Activated CD4-positive, alpha-beta T cell treated with anti-CD3 and anti-CD28 coated beads for 36 hours (primary cell): ENCODE measurements at regions not wholly inside any gene's neighbourhood (a gene's known extent, or its start where the extent isn't known, plus 50 kb on each side); places are given as distances from the start of the nearest gene placed in this dataset.

Experiments
- ATAC-seq: fragments of 200-7000 bp; cut with Tn5 transposase; one replicate; pipeline ENCODE4 v1.10.0; 2021; ENCODE audit warnings: mild to moderate bottlenecking, moderate library complexity
- CTCF ChIA-PET: fragments of 350-600 bp; sonication (Branson Sonifier 250); formaldehyde crosslinking; loops from one replicate; lab custom pipeline; 2021; ENCODE audit warnings: antibody characterized with exemption; lab: Charles Lee
- POLR2A ChIA-PET: fragments of 350-600 bp; sonication (Branson Sonifier 250); formaldehyde crosslinking; loops from one replicate; lab custom pipeline; 2021; ENCODE audit warnings: antibody characterized with exemption, inconsistent platforms; lab: Charles Lee
- DNase-seq: peaks from one replicate; pipeline ENCODE4 v3.0.0-alpha.2; 2020
- H3K27ac Mint-ChIP-seq: one replicate; pipeline ENCODE4 v1.8.0; 2021; ENCODE audit warnings: mixed read lengths
- H3K27me3 Mint-ChIP-seq: one replicate; pipeline ENCODE4 v1.8.0; 2021; ENCODE audit warnings: mixed read lengths
- H3K36me3 Mint-ChIP-seq: one replicate; pipeline ENCODE4 v1.8.0; 2021; ENCODE audit warnings: low read depth, mixed read lengths
- H3K4me1 Mint-ChIP-seq: one replicate; pipeline ENCODE4 v1.8.0; 2021; ENCODE audit warnings: mixed read lengths
- H3K4me3 Mint-ChIP-seq: one replicate; pipeline ENCODE4 v1.8.0; 2021; ENCODE audit warnings: mild to moderate bottlenecking, moderate library complexity, mixed read lengths
- H3K9me3 Mint-ChIP-seq: one replicate; pipeline ENCODE4 v1.8.0; 2021; ENCODE audit warnings: low read depth, mixed read lengths
- intact Hi-C, 2 experiments: fragments of 100-400 bp; cut with DNase I in 1 of 2; cut with micrococcal nuclease in 1 of 2; formaldehyde crosslinking; loops; one replicate each; pipeline versions ENCODE4 v1.14.2 to v1.15.1; 2022 to 2024; cut with DNase I, micrococcal nuclease

DNA sequence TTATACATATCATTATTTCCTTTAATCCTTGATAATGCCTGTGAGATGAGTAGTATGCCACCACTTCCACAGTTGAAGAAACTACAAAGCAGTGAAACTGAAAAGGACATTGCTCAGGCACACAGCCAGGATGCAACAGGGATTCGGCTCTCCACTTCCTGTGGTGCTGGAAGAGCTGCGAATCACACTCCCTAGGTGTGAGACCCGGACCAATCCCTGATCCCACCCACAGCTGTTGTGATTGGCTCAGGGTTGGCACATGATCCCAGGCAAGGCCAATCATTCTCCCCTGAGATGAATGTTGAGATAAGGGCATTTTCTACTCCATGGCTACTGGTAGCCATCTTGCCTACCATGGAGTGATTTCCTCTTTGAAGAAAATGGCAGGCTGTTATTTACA is 218.2 kb downstream of the TMEM114 start:
- Mint-ChIP-seq H3K4me1 (no peaks in the 10 kb centered on the region), H3K27me3 (no peaks in the 10 kb centered on the region), H3K36me3 (no peaks in the 10 kb centered on the region), H3K9me3 (peaks cover 6% of the 10 kb centered on the region), H3K4me3 (no peak overlapping the region), H3K27ac (no peak overlapping the region)
- CTCF ChIA-PET = no interaction called here
- POLR2A ChIA-PET = interaction anchor here (0.6 kb wide), 1 partner anchor 1454 kb away, joined by 3 read pairs; no protein-coding TSS in a partner anchor
- intact Hi-C loops = no loop called here
- ATAC-seq = no peak
- no peak for DNase-seq

DNA sequence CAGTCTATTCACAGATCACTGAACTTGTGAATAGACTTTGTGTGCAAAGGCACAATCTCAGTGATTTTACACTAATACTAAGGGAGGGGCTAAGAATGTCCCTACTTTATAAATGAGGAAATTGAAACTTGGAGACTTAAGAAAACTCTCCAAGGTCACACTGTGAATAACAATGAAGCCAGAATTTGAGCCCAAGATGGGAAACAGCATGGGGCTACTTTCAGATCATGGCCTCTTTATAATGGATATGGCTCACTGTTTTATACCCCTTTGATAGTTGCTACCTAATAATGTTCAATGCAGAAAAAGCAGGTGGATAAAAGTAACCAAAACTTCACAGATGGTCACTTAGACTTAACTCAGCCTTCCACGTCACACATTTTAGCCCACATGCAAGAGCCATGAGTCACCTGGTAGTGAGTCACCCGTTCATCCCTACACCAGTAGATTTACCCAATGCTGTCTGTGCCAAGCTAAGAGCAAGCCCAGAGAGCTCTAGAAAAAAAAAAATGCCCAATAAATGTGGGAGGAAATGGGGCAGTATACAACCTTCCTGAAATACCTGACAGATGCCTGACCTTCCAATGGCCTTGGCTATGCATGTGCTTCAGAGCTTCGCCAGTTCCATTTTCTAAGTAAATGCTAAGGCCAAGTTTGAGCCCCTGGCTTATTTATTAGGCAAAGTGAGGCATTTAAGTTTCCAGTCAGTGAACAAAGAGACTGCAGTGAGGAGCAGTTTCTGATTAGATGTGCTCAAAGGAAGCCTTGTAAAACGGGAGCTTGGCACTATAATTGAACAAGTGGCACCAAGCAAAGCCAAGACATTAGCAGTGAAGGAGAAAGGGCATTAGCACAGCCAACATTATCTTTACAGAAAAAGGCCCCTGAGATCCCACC is 219.7 kb downstream of the TMEM114 start:
- DNase-seq = no peak
- H3K27ac Mint-ChIP-seq = no peak overlapping the region
- no peak overlapping the region for H3K4me3 Mint-ChIP-seq
- CTCF ChIA-PET = no interaction called here
- POLR2A ChIA-PET = interaction anchor here (0.6 kb wide), 1 partner anchor 847 kb away, joined by 4 read pairs; no protein-coding TSS in a partner anchor
- ATAC-seq = no peak
- peaks cover 6% of the 10 kb centered on the region for H3K9me3 Mint-ChIP-seq
- no peaks in the 10 kb centered on the region for H3K27me3 Mint-ChIP-seq
- no peaks in the 10 kb centered on the region for H3K4me1 Mint-ChIP-seq
- H3K36me3 Mint-ChIP-seq = no peaks in the 10 kb centered on the region
- intact Hi-C loops = no loop called here

DNA sequence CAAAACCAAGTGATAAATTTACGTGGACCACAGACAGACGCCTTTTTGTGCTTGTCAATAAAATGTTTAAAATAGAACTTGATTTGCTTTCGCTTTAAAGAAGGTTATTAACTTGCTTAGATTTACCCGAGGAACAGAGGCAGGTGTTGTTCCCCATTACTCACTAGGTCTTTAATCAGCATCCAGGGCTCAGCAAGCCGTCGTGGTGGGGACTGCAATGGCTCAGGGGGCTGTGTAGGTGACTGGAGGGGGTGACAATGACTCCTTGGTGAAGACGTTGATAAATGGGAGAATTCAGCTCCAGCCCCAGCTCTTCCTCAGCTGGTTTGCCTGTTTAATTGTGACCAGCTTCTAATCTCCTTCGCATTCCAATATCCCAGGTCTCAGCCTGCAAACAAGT is 231.4 kb downstream of the TMEM114 start:
- Mint-ChIP-seq H3K4me3 (no peak overlapping the region), H3K27me3 (no peaks in the 10 kb centered on the region), H3K9me3 (peaks cover 2% of the 10 kb centered on the region), H3K36me3 (no peaks in the 10 kb centered on the region), H3K4me1 (no peaks in the 10 kb centered on the region), H3K27ac (no peak overlapping the region)
- ATAC-seq = no peak
- CTCF ChIA-PET = no interaction called here
- POLR2A ChIA-PET = no interaction called here
- intact Hi-C loops = no loop called here
- DNase-seq = no peak

DNA sequence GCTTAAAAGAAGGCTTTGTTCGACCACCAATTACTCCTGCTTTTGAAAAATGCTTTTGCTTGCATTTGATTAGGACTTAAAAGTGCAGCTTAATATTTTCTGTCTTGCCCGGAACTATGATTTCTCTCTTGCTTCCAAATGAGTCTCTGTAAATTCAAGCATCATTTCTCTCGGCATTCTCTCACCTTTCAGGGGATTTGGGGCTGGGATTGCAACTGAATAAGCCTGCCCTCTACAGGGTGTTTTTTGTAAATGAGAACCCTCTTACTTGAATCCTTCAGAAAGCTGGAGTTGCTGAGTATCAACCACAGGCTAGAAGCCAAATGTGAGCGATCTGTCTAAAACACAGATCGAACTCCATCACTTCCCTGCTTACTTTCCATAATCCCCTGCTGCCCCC is 234.6 kb downstream of the TMEM114 start:
- CTCF ChIA-PET = interaction anchor here (0.6 kb wide), 1 partner anchor 1327 kb away, joined by 4 read pairs; no protein-coding TSS in a partner anchor
- POLR2A ChIA-PET = no interaction called here
- no peaks in the 10 kb centered on the region for H3K36me3 Mint-ChIP-seq
- no peak overlapping the region for H3K4me3 Mint-ChIP-seq
- no peak overlapping the region for H3K27ac Mint-ChIP-seq
- H3K4me1 Mint-ChIP-seq = no peaks in the 10 kb centered on the region
- intact Hi-C loops = no loop called here
- H3K9me3 Mint-ChIP-seq = peaks cover 2% of the 10 kb centered on the region
- ATAC-seq = no peak
- no peaks in the 10 kb centered on the region for H3K27me3 Mint-ChIP-seq
- DNase-seq = no peak

DNA sequence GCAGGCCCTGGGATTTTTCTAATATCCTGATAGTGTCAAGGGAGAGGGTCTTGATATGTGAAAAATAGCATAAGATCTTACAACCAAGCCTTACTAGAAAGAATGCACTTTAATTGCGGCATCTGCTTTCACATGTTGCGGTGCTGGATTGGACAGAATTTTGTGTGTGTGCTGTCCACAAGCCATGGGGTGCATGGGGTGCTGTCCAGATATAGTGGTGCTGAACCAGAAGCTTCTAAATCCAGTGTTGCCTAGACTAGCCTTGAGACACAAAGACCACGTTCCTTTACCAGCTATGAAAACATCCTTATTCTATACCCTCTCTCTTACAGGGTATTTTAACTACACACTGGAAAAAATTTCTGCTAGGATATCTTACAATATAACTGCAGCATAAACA is 244.0 kb downstream of the TMEM114 start:
- Mint-ChIP-seq H3K27me3 (no peaks in the 10 kb centered on the region), H3K9me3 (peaks cover 7% of the 10 kb centered on the region), H3K4me1 (no peaks in the 10 kb centered on the region), H3K27ac (no peak overlapping the region), H3K36me3 (no peaks in the 10 kb centered on the region), H3K4me3 (no peak overlapping the region)
- intact Hi-C loops = no loop called here
- ChIA-PET POLR2A (no interaction called here), CTCF (no interaction called here)
- DNase-seq = no peak
- no peak for ATAC-seq

DNA sequence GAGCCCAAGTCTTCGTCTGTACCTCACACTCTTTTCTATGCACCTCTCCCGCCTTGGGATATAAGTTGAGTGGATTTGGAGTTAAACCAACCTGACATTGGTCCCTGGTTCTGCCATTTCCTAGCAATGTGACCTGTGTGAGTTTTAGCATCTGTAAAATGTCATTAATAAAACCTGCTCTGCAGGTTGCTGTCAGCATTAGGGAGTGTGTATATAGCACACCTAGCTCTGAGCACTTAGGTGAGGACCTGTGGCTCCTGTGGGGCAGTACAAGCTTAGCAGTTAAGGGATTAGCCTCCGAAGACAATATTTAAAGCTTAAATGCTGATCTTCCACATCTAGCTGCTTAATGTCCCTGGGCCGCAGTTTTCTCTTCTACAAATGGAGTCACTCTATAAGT is 248.0 kb downstream of the TMEM114 start:
- Mint-ChIP-seq H3K4me3 (no peak overlapping the region), H3K27ac (no peak overlapping the region), H3K27me3 (no peaks in the 10 kb centered on the region), H3K4me1 (no peaks in the 10 kb centered on the region), H3K36me3 (no peaks in the 10 kb centered on the region), H3K9me3 (peaks cover 9% of the 10 kb centered on the region)
- intact Hi-C loops = no loop called here
- ATAC-seq (no peak), DNase-seq (no peak)
- ChIA-PET CTCF (no interaction called here), POLR2A (no interaction called here)

DNA sequence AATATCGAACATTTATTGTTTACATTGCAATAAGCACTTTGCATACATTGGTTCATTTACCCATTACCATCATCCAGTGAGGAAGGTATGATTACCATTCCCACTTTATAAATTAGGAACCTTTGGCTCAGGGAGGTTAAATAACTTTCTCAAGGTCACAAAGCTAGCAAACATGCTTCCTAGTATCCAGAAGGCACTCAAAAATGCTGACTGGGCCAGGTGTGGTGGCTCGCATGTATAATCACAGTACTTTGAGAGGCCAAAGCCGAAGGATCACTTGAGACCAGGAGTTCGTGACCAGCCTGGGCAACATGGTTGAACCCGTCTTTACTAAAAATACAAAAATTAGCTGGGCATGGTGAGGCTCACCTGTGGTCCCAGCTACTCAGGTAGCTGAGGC is 259.6 kb downstream of the TMEM114 start:
- peaks cover 7% of the 10 kb centered on the region for H3K9me3 Mint-ChIP-seq
- CTCF ChIA-PET = no interaction called here
- H3K27me3 Mint-ChIP-seq = no peaks in the 10 kb centered on the region
- intact Hi-C loops = no loop called here
- H3K36me3 Mint-ChIP-seq = no peaks in the 10 kb centered on the region
- H3K4me3 Mint-ChIP-seq = no peak overlapping the region
- H3K27ac Mint-ChIP-seq = no peak overlapping the region
- H3K4me1 Mint-ChIP-seq = no peaks in the 10 kb centered on the region
- no peak for ATAC-seq
- no peak for DNase-seq
- POLR2A ChIA-PET = no interaction called here

DNA sequence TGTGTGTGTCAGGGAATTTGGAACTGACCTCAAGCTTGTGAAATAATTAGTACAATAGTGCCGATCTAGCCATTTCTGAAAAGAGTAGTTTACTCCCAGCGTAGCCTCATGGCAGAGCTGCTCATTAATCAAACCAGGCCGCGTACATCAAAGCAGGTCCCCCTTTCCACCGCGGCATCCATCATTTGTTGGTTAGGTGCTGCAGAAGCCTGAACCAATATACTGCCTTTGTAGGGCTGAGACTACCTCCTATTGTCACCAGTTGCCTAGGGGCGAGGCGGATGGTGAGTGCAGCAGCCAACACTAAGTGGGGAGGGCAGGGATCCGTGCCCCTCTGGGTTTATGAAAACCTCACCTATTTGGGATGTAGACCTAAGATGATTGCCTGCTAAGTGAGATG is 264.1 kb downstream of the TMEM114 start:
- ChIA-PET POLR2A (no interaction called here), CTCF (interaction anchor here (0.6 kb wide), 1 partner anchor 161 kb away, joined by 3 read pairs; no protein-coding TSS in a partner anchor)
- Mint-ChIP-seq H3K4me1 (no peaks in the 10 kb centered on the region), H3K36me3 (no peaks in the 10 kb centered on the region), H3K27me3 (no peaks in the 10 kb centered on the region), H3K27ac (no peak overlapping the region), H3K9me3 (peaks cover 14% of the 10 kb centered on the region), H3K4me3 (no peak overlapping the region)
- DNase-seq (no peak), ATAC-seq (no peak)
- intact Hi-C loops = no loop called here

DNA sequence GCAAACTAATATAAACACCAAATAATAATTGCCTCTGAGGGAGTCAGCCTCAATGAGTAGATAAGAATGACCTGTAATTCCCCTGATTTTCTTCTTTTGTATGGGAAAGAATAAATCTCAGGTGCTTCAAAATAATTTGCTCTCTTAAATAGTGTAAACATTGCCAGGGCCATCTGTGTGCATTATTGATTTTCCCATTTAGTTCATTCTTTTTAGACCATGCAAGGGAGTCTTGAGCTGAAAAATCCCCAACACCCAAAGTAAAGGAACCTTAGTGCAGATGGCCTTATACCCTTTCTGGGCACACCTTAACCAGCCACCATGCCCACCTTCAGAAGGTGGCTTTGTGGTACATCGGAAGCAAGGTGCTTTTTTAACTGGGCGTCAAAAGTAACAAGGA is 267.2 kb downstream of the TMEM114 start:
- no peaks in the 10 kb centered on the region for H3K27me3 Mint-ChIP-seq
- DNase-seq (no peak), ATAC-seq (no peak)
- no peak overlapping the region for H3K4me3 Mint-ChIP-seq
- peaks cover 13% of the 10 kb centered on the region for H3K9me3 Mint-ChIP-seq
- POLR2A ChIA-PET = no interaction called here
- no peaks in the 10 kb centered on the region for H3K36me3 Mint-ChIP-seq
- no peak overlapping the region for H3K27ac Mint-ChIP-seq
- intact Hi-C loops = no loop called here
- CTCF ChIA-PET = no interaction called here
- H3K4me1 Mint-ChIP-seq = no peaks in the 10 kb centered on the region

DNA sequence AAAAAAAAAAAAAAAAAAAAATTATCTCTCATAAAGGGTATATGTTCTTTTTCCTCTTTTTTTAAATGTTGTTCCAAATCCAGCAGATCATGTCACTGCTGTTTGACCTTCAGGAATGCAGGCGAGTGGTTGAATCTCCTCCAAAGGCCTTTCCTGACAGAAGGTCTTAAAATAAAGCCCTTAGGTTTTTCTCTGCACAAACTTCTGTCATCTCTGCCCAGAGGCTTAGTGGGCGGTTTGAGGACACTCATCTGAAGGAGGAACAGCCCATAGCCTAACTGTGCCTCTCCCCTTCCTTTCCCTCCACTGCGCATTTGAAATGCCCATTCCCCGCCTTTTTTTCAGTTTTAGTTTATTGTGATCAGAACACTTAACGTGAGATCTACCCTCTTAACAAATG is 270.2 kb downstream of the TMEM114 start:
- POLR2A ChIA-PET = no interaction called here
- peaks cover 10% of the 10 kb centered on the region for H3K9me3 Mint-ChIP-seq
- CTCF ChIA-PET = no interaction called here
- H3K36me3 Mint-ChIP-seq = no peaks in the 10 kb centered on the region
- H3K27me3 Mint-ChIP-seq = no peaks in the 10 kb centered on the region
- ATAC-seq (no peak), DNase-seq (no peak)
- H3K4me3 Mint-ChIP-seq = no peak overlapping the region
- H3K27ac Mint-ChIP-seq = no peak overlapping the region
- no peaks in the 10 kb centered on the region for H3K4me1 Mint-ChIP-seq
- intact Hi-C loops = no loop called here

DNA sequence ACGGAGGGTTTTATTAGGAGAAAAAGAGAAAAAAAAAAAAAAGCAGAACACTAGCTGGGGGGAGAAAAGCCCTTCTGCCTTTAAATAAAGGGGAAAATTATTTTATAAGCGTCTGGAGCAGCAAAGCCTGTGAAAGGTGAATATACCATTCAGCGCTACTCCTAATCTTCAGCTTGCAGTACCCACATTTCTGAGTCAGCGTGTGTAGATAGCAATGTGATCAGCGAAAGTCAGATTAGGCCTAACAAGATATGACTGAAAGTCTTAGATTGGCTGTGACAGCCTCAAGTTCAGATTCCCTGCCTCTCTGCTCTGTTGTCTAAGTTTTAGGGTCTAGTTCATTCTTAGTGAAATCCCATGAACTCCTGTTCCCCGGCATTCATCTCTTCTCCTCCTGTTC is 279.5 kb downstream of the TMEM114 start:
- ATAC-seq = no peak
- DNase-seq = no peak
- POLR2A ChIA-PET = no interaction called here
- peaks cover 12% of the 10 kb centered on the region for H3K9me3 Mint-ChIP-seq
- no peaks in the 10 kb centered on the region for H3K27me3 Mint-ChIP-seq
- no peak overlapping the region for H3K27ac Mint-ChIP-seq
- H3K36me3 Mint-ChIP-seq = no peaks in the 10 kb centered on the region
- intact Hi-C loops = no loop called here
- H3K4me1 Mint-ChIP-seq = no peaks in the 10 kb centered on the region
- no peak overlapping the region for H3K4me3 Mint-ChIP-seq
- CTCF ChIA-PET = no interaction called here

DNA sequence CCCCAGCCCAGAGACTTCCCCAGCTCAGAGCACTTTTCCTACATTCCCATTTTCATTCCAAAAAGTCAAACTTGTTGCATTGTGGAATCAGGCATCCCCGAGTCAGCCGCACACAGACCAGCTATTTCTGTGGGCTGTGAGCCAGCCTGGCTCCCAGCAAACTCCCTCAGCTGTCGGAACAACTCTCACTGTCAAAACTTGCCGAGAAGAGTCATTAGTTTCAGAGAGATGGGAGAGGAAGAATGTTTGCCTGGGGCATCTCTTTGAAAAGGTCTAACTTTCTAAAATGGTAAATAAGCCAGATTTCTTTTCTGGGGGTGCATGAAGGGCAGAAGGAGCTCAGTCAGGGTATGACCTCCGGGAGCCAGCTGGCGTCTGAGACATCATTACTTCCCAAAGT is 280.0 kb downstream of the TMEM114 start:
- Mint-ChIP-seq H3K4me3 (no peak overlapping the region), H3K36me3 (no peaks in the 10 kb centered on the region), H3K27me3 (no peaks in the 10 kb centered on the region), H3K9me3 (peaks cover 16% of the 10 kb centered on the region), H3K4me1 (no peaks in the 10 kb centered on the region), H3K27ac (no peak overlapping the region)
- intact Hi-C loops = no loop called here
- ChIA-PET POLR2A (no interaction called here), CTCF (no interaction called here)
- DNase-seq (no peak), ATAC-seq (no peak)
